ENCODE measurements at regions not wholly inside any gene's neighbourhood (a gene's known extent, or its start where the extent isn't known, plus 50 kb on each side); places are given as distances from the start of the nearest gene placed in this dataset.

GRCh38 chr5:3179220-3179619 lies 416.4 kb upstream of the IRX1 start:
- no peaks in the 10 kb centered on the region for H3K4me1 ChIP-seq (ENCODE audit: insufficient read depth, poor library complexity, severe bottlenecking)
- no peak overlapping the region for H3K27ac ChIP-seq (ENCODE audit: poor library complexity, severe bottlenecking)
- H3K9me3 ChIP-seq (ENCODE audit: severe bottlenecking) = no peaks in the 10 kb centered on the region
- TF ChIP-seq, protein P1, sequence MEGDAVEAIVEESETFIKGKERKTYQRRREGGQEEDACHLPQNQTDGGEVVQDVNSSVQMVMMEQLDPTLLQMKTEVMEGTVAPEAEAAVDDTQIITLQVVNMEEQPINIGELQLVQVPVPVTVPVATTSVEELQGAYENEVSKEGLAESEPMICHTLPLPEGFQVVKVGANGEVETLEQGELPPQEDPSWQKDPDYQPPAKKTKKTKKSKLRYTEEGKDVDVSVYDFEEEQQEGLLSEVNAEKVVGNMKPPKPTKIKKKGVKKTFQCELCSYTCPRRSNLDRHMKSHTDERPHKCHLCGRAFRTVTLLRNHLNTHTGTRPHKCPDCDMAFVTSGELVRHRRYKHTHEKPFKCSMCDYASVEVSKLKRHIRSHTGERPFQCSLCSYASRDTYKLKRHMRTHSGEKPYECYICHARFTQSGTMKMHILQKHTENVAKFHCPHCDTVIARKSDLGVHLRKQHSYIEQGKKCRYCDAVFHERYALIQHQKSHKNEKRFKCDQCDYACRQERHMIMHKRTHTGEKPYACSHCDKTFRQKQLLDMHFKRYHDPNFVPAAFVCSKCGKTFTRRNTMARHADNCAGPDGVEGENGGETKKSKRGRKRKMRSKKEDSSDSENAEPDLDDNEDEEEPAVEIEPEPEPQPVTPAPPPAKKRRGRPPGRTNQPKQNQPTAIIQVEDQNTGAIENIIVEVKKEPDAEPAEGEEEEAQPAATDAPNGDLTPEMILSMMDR (IDR thresholded peaks at IDR 0.05; ENCODE audit: poor library complexity, severe bottlenecking) = no peak
- no peak for DNase-seq (ENCODE audit: low spot score)
- H3K4me3 ChIP-seq (ENCODE audit: severe bottlenecking) = no peak overlapping the region
- no peaks in the 10 kb centered on the region for H3K36me3 ChIP-seq (ENCODE audit: low read depth)
- peaks cover 4% of the 10 kb centered on the region for H3K27me3 ChIP-seq (ENCODE audit: insufficient read depth, poor library complexity, severe bottlenecking)
- no peak for ATAC-seq (ENCODE audit: low read depth)

DNA sequence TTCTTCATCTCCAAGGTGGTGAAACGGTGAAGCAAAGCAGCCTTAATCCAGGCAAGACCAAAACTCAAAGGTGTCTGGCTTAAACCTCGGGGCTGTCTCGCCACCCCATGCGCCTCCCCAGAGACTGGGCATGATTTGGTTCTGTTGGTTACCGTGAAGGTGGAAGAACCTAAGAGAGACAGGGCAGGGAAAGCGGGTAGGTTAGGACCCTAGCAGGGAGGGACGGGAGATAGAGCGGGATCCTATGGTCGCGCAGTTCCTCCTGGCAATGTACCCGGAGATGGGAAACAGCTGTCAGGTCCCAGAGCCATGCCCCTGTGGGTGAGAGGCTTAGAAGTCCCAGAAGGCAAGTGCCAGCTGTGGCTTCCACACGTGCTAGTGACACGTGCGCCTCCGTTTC lies 418.3 kb upstream of the IRX1 start:
- TF ChIP-seq, protein P1 (IDR thresholded peaks at IDR 0.05; ENCODE audit: poor library complexity, severe bottlenecking) = no peak
- ATAC-seq (ENCODE audit: low read depth) (no peak), DNase-seq (ENCODE audit: low spot score) (no peak)
- H3K4me1 ChIP-seq (ENCODE audit: insufficient read depth, poor library complexity, severe bottlenecking) = no peaks in the 10 kb centered on the region
- H3K36me3 ChIP-seq (ENCODE audit: low read depth) = 0 out of 2 replicates have a peak, but pooled peaks cover 5% of the 10 kb centered on the region
- H3K27ac ChIP-seq (ENCODE audit: poor library complexity, severe bottlenecking) = no peak overlapping the region
- no peaks in the 10 kb centered on the region for H3K9me3 ChIP-seq (ENCODE audit: severe bottlenecking)
- H3K27me3 ChIP-seq (ENCODE audit: insufficient read depth, poor library complexity, severe bottlenecking) = no peaks in the 10 kb centered on the region
- H3K4me3 ChIP-seq (ENCODE audit: severe bottlenecking) = no peak overlapping the region

- 0 out of 2 replicates have a peak, but pooled peaks cover 5% of the 10 kb centered on the region for H3K36me3 ChIP-seq (ENCODE audit: low read depth)
- H3K4me1 ChIP-seq (ENCODE audit: insufficient read depth, poor library complexity, severe bottlenecking) = no peaks in the 10 kb centered on the region
- H3K4me3 ChIP-seq (ENCODE audit: severe bottlenecking) = no peak overlapping the region
- no peaks in the 10 kb centered on the region for H3K9me3 ChIP-seq (ENCODE audit: severe bottlenecking)
- H3K27me3 ChIP-seq (ENCODE audit: insufficient read depth, poor library complexity, severe bottlenecking) = no peaks in the 10 kb centered on the region
- H3K27ac ChIP-seq (ENCODE audit: poor library complexity, severe bottlenecking) = no peak overlapping the region
- DNase-seq (ENCODE audit: low spot score) (no peak), ATAC-seq (ENCODE audit: low read depth) (no peak)
- TF ChIP-seq, protein P1 (IDR thresholded peaks at IDR 0.05; ENCODE audit: poor library complexity, severe bottlenecking) = no peak
These were observed 420.2 kb upstream of the IRX1 start for GRCh38 chr5:3175416-3175815.

GRCh38 chr5:3167473-3167872 lies 416.0 kb upstream of the IRX2 start:
- no peak overlapping the region for H3K27ac ChIP-seq (ENCODE audit: poor library complexity, severe bottlenecking)
- no peaks in the 10 kb centered on the region for H3K36me3 ChIP-seq (ENCODE audit: low read depth)
- no peak overlapping the region for H3K4me3 ChIP-seq (ENCODE audit: severe bottlenecking)
- no peaks in the 10 kb centered on the region for H3K27me3 ChIP-seq (ENCODE audit: insufficient read depth, poor library complexity, severe bottlenecking)
- DNase-seq (ENCODE audit: low spot score) = no peak
- H3K4me1 ChIP-seq (ENCODE audit: insufficient read depth, poor library complexity, severe bottlenecking) = peaks cover 2% of the 10 kb centered on the region
- TF ChIP-seq, protein P1 (IDR thresholded peaks at IDR 0.05; ENCODE audit: poor library complexity, severe bottlenecking) = no peak
- peaks cover 20% of the 10 kb centered on the region for H3K9me3 ChIP-seq (ENCODE audit: severe bottlenecking)
- no peak for ATAC-seq (ENCODE audit: low read depth)

- Histone ChIP-seq H3K9me3 (ENCODE audit: severe bottlenecking) (peaks cover 16% of the 10 kb centered on the region), H3K27ac (ENCODE audit: poor library complexity, severe bottlenecking) (no peak overlapping the region), H3K4me3 (ENCODE audit: severe bottlenecking) (no peak overlapping the region), H3K27me3 (ENCODE audit: insufficient read depth, poor library complexity, severe bottlenecking) (no peaks in the 10 kb centered on the region), H3K4me1 (ENCODE audit: insufficient read depth, poor library complexity, severe bottlenecking) (peaks cover 2% of the 10 kb centered on the region), H3K36me3 (ENCODE audit: low read depth) (no peaks in the 10 kb centered on the region)
- no peak for ATAC-seq (ENCODE audit: low read depth)
- TF ChIP-seq, protein P1 (IDR thresholded peaks at IDR 0.05; ENCODE audit: poor library complexity, severe bottlenecking) = no peak
- DNase-seq (ENCODE audit: low spot score) = no peak
These were observed 412.1 kb upstream of the IRX2 start for GRCh38 chr5:3163626-3164025.

All from RWPE2 (cell line).